LNCAP (cell line): ENCODE measurements at regions not wholly inside any gene's neighbourhood (a gene's known extent, or its start where the extent isn't known, plus 50 kb on each side); places are given as distances from the start of the nearest gene placed in this dataset.

Experiments
- TF ChIP-seq, protein P1 (sequence below): fragments of 450-650 bp; IDR thresholded peaks from 2 replicates; pipeline ENCODE4 v1.5.1; 2017; ENCODE audit warnings: mild to moderate bottlenecking

DNA sequence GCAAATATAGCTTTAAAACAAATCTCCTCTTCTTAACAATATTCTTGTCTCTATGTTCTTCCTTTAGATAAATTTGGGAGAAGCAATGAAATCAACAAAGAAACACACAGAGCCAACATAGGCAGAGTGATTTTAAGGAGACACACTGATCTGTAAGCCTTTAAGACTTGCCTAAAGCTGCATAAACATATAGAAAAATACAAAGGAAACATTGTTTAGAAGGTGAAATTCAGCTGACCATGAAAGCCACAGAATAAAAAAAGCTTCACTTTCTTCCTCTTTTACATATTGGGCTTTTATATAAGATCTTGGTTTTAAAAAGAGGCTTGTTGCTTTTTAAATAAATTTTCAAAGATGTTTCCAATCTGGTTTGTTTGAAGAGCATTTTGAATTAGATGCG is 1277.5 kb downstream of the EFNA5 start:
- TF ChIP-seq, protein P1, sequence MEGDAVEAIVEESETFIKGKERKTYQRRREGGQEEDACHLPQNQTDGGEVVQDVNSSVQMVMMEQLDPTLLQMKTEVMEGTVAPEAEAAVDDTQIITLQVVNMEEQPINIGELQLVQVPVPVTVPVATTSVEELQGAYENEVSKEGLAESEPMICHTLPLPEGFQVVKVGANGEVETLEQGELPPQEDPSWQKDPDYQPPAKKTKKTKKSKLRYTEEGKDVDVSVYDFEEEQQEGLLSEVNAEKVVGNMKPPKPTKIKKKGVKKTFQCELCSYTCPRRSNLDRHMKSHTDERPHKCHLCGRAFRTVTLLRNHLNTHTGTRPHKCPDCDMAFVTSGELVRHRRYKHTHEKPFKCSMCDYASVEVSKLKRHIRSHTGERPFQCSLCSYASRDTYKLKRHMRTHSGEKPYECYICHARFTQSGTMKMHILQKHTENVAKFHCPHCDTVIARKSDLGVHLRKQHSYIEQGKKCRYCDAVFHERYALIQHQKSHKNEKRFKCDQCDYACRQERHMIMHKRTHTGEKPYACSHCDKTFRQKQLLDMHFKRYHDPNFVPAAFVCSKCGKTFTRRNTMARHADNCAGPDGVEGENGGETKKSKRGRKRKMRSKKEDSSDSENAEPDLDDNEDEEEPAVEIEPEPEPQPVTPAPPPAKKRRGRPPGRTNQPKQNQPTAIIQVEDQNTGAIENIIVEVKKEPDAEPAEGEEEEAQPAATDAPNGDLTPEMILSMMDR = no peak

DNA sequence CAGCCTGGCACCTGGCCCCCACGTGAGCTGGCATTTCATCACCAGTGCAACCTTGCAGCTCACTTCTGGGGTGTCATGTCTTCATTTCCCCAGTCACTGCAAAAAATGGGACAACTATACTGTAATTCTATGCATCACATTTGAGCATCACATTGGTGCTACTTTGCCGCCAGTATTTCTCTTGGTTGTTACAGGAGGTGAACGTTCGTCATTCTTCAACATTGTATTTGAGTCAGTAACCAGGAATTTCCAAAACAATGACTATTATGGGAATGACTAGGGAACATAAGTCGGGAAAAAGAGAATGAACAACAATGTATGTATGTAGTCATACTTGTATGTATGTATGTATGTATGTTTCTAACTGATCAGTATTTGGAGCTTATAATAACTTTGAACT is 1278.0 kb downstream of the EFNA5 start:
- TF ChIP-seq, protein P1 = no peak

DNA sequence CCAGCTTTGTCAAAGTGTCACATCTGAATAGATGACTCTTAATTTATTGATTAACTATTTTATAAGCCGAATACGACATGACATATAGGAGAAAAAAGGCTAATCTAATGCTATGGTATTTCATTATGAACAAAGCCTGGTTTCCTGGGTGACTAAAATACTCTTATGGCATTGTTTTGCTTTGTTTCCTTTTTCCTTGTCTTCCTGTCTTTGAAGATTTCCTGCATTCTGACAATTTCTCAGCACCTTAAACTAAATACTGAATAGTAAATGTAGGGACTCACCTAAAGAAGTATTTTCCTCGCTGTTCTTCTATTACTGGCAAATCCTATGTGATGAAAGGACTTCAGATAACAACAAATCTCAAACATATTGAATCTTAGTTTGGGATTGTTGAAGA is 1284.5 kb downstream of the EFNA5 start:
- TF ChIP-seq, protein P1 = no peak

DNA sequence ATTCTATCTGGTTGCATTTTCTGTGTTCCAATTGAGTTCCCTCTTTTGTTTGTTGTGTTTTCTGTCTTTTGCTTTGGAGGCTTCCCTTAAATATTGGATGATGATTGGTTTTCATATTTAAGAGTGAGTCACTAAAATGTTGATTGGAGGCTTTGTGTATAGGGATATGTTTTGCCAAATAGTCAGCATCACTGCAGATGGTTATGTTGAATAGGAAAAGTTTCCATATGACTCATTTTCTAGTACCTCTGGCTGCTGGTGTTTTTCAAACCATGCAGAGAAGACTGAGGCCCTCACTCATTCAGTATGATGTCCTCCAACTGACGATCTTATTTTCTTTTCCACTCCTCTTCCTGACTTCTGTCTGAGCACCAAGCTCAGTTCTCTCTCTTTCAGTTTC is 1290.0 kb downstream of the EFNA5 start:
- TF ChIP-seq, protein P1 = no peak

GRCh38 chr5:106376522-106376921 is 1294.2 kb downstream of the EFNA5 start:
- TF ChIP-seq, protein P1 = no peak

DNA sequence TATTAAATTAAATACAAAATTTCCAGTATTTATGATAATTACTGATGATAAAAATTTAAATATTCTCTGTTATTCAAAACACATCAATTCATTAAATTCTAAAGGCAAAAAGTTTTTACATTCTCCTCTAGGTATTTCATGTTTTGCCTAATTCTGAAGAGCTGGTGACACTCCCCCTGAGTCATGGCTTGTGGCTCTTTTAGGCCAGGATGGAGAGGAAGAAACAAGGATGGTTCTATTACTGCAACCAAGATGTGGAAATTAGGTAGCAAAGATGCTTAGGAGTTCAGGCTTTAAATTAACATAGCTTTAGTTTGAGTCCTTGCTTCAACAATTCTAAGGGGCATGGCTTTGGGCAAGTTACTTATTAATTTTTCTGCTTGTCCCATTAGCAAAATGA is 1295.8 kb downstream of the EFNA5 start:
- TF ChIP-seq, protein P1 = no peak

- TF ChIP-seq, protein P1 = no peak
Measured at GRCh38 chr5:106368021-106368420, 1302.7 kb downstream of the EFNA5 start.

- TF ChIP-seq, protein P1 = no peak
Measured at GRCh38 chr5:106367281-106367680, 1303.5 kb downstream of the EFNA5 start.
